ENCODE measurements at regions not wholly inside any gene's neighbourhood (a gene's known extent, or its start where the extent isn't known, plus 50 kb on each side); places are given as distances from the start of the nearest gene placed in this dataset.

DNA sequence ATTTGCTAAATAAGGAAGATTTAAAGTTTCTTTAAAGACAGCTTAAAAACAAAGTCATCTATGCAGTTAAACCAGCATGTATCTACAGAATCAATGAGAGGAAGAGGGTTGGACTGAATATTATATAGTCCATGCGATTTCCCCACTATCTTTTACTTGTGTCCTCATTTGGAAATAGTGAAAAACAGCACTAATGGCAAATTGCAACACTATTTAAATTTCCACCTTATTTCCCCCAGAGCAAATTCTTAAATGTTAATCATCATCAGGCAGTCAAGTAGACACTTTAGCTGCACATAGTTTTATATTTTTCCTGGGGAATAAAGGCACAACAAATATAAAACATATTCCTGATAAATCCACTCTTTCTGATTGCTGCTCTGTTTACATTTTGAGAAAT is 114.6 kb downstream of the LCA5 start (continued):
- TF ChIP-seq, protein P1, sequence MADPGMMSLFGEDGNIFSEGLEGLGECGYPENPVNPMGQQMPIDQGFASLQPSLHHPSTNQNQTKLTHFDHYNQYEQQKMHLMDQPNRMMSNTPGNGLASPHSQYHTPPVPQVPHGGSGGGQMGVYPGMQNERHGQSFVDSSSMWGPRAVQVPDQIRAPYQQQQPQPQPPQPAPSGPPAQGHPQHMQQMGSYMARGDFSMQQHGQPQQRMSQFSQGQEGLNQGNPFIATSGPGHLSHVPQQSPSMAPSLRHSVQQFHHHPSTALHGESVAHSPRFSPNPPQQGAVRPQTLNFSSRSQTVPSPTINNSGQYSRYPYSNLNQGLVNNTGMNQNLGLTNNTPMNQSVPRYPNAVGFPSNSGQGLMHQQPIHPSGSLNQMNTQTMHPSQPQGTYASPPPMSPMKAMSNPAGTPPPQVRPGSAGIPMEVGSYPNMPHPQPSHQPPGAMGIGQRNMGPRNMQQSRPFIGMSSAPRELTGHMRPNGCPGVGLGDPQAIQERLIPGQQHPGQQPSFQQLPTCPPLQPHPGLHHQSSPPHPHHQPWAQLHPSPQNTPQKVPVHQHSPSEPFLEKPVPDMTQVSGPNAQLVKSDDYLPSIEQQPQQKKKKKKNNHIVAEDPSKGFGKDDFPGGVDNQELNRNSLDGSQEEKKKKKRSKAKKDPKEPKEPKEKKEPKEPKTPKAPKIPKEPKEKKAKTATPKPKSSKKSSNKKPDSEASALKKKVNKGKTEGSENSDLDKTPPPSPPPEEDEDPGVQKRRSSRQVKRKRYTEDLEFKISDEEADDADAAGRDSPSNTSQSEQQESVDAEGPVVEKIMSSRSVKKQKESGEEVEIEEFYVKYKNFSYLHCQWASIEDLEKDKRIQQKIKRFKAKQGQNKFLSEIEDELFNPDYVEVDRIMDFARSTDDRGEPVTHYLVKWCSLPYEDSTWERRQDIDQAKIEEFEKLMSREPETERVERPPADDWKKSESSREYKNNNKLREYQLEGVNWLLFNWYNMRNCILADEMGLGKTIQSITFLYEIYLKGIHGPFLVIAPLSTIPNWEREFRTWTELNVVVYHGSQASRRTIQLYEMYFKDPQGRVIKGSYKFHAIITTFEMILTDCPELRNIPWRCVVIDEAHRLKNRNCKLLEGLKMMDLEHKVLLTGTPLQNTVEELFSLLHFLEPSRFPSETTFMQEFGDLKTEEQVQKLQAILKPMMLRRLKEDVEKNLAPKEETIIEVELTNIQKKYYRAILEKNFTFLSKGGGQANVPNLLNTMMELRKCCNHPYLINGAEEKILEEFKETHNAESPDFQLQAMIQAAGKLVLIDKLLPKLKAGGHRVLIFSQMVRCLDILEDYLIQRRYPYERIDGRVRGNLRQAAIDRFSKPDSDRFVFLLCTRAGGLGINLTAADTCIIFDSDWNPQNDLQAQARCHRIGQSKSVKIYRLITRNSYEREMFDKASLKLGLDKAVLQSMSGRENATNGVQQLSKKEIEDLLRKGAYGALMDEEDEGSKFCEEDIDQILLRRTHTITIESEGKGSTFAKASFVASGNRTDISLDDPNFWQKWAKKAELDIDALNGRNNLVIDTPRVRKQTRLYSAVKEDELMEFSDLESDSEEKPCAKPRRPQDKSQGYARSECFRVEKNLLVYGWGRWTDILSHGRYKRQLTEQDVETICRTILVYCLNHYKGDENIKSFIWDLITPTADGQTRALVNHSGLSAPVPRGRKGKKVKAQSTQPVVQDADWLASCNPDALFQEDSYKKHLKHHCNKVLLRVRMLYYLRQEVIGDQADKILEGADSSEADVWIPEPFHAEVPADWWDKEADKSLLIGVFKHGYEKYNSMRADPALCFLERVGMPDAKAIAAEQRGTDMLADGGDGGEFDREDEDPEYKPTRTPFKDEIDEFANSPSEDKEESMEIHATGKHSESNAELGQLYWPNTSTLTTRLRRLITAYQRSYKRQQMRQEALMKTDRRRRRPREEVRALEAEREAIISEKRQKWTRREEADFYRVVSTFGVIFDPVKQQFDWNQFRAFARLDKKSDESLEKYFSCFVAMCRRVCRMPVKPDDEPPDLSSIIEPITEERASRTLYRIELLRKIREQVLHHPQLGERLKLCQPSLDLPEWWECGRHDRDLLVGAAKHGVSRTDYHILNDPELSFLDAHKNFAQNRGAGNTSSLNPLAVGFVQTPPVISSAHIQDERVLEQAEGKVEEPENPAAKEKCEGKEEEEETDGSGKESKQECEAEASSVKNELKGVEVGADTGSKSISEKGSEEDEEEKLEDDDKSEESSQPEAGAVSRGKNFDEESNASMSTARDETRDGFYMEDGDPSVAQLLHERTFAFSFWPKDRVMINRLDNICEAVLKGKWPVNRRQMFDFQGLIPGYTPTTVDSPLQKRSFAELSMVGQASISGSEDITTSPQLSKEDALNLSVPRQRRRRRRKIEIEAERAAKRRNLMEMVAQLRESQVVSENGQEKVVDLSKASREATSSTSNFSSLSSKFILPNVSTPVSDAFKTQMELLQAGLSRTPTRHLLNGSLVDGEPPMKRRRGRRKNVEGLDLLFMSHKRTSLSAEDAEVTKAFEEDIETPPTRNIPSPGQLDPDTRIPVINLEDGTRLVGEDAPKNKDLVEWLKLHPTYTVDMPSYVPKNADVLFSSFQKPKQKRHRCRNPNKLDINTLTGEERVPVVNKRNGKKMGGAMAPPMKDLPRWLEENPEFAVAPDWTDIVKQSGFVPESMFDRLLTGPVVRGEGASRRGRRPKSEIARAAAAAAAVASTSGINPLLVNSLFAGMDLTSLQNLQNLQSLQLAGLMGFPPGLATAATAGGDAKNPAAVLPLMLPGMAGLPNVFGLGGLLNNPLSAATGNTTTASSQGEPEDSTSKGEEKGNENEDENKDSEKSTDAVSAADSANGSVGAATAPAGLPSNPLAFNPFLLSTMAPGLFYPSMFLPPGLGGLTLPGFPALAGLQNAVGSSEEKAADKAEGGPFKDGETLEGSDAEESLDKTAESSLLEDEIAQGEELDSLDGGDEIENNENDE (IDR thresholded peaks at IDR 0.05; ENCODE audit: insufficient replicate concordance, low read length): no peak
- TF ChIP-seq MAFK (IDR thresholded peaks at IDR 0.05; ENCODE audit: low read depth, low read length) (no peak), NRF1 (IDR thresholded peaks at IDR 0.05; ENCODE audit: low read depth, low read length) (no peak), GTF2F1 (IDR thresholded peaks at IDR 0.05; ENCODE audit: borderline replicate concordance, low read depth, low read length) (no peak), RNF2 (IDR thresholded peaks at IDR 0.05; ENCODE audit: borderline replicate concordance, low read depth, low read length, missing control alignments, poor library complexity, severe bottlenecking) (no peak), CHD2 (IDR thresholded peaks at IDR 0.05; ENCODE audit: low read length) (no peak), SIN3A (conservative IDR thresholded peaks at IDR 0.05 in 1 of 2, IDR thresholded peaks at IDR 0.05 in 1 of 2; ENCODE audit: low read depth in 1 of 2, low read length in 2 of 2) (no peak), POLR2AphosphoS5 (IDR thresholded peaks at IDR 0.05; ENCODE audit: low read depth, low read length) (no peak), TAF7 (optimal IDR thresholded peaks at IDR 0.05; ENCODE audit: borderline replicate concordance, low read depth, low read length) (no peak), PHF8 (conservative IDR thresholded peaks at IDR 0.05; ENCODE audit: low read depth, low read length) (no peak), CHD1 (IDR thresholded peaks at IDR 0.05; ENCODE audit: low read depth, low read length) (no peak)
